HT-29 (cell line): ENCODE measurements at regions not wholly inside any gene's neighbourhood (a gene's known extent, or its start where the extent isn't known, plus 50 kb on each side); places are given as distances from the start of the nearest gene placed in this dataset.

ENCODE experiments used
- DNase-seq: peaks from one replicate; pipeline ENCODE4 v3.0.0-alpha.2; 2015; ENCODE audit warnings: low spot score
- small RNA-seq: library from RNA; depleted of rRNA; stranded (forward); fragments of <200 nt; gene quantifications from one replicate; pipeline ENCODE3, GENCODE V24; 2014

DNA sequence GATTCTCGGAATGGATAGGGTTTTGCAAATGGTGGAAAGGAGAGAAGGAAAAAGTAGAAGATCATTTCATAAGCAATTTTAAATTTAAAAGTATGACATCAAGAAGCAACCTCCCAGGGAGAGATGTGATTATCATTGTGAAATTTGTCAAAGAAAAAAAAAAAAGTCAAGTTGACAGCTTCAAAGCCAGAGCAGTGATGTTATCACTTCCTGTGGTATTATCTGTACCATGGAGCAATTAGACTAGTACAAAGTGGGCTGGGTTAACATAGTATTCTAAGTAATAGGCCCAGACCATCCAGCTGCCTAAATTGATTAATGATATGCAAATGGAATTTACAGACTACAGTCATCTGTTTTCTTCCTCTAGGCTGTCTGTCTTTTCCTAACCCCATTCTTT lies 84.0 kb upstream of the NPY start:
- no peak for DNase-seq

DNA sequence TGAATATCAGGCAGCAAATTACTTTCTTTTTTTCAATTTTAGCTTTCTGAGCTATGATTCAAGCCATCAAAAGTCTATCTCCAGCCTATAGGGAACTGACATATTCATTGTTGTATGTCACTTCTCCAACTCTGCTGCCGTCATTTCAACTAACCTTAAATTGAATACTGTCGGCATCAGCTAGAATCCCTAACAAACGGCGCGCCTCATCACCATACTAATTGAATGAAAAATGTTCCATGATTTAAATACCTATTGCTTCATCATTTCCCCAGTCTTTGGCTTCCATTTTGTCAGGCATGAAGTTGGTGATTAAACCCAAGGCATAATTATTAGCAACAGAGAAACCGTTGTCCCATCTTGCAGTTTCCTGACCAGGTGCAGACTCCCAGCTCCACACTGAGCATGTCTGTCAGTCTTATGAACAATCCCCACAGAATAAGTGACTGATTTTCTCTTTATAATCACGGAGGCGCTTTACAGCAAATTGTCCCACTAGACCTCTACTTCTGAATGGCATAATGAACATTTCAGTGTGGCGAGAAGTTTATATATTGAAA lies 83.5 kb upstream of the NPY start:
- no peak for DNase-seq

DNA sequence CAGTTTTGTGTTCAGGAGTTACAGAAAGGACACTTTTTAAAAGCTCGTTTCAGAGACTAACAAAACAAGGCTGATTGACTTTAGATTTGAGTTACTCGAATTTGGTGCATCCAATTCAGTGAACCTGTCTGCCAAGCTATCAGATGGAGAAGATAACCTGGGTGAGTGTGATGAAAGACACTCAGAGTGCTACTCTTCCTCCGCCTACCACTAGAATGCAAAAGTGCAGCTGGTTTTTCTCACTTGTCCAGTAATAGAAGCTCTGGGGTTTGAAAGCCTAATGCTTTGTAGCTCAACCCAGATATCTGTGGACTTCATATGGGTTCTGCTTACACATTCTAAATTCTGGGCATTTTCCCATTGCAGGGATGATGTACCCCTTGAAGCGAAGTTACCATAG lies 82.8 kb upstream of the NPY start:
- DNase-seq = no peak

- DNase-seq = no peak
Observed at GRCh38 chr7:24212073-24212472, 71.9 kb upstream of the NPY start.

DNA sequence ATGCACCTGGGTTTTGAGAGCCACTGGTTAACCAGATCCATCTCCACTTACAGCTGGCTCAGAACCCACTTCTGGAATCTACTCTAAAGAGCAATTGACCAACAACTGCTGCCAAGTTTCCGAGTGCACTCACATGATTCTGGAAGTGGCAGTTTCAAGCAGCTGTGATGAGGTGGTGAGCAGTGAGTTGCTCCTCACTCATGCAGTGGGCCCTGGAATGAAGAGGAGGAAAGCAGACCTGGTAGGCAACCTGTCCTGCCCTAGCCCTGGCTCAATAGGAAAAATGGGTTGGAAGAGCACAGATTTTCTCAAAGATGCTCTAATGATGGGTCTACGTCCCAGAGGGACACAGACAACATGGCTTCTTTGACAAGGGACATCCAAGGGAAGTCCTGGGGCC lies 70.7 kb upstream of the NPY start:
- DNase-seq = no peak

DNA sequence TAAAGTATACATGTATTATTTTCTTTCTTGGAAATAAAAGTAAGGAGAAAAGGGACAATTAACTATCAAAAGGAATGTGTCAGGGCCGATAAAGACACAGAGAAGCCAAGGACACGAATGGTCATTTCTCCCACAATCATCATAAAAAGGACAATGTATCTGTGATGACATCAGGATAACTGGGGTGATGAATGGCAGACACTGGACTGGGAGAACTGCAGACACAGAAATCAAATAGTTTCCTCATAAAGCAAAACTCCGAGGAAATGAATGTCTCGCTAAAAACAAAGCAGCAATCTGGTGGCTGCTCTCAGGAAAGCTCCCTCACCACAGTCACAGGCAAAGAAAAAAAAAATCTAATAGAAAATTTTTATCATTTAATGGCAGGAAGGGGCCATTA lies 69.3 kb upstream of the NPY start:
- DNase-seq = no peak

GRCh38 chr7:24216576-24217125 lies 67.3 kb upstream of the NPY start:
- no peak for DNase-seq

- DNase-seq = no peak
Observed at GRCh38 chr7:24221500-24221899, 62.5 kb upstream of the NPY start.

- no peak for DNase-seq
Observed at GRCh38 chr7:24227068-24227467, 56.9 kb upstream of the NPY start.

- DNase-seq = no peak
Observed at GRCh38 chr7:24227603-24228359, 56.2 kb upstream of the NPY start.

DNA sequence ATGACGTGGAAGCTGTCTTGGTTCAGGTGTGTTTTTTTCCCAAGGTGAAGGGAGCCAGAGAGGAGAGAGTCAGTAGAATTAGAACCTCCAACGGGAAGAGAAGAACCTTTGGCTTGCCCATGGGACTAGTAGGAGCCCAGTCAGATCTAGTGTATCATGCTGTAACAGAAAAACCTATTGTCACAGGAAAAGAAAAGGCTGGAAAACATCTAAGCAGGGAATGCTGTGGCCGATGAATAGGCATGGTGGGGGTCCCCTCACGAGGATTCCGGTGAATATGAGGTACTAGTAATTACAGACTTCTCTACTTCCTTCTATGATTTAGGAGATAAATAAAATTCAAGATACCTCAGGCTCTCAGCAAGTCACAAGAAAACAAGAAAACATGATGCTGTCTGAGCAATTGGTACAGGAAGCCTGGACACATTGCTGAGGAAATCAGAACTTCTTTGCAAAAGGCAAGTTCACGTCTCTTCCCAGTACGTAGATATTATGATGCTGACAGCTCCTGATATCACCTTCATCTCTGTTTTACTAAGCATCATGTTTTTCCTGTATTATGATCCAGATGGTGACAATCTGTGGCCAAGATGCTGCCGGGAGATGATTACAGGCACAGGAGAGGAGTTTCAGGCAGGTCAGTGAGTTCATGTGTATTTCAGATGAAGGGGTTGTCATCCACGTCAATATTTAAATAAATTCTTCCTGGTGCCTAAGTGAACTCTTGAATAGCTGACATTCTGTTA lies 54.3 kb upstream of the NPY start:
- DNase-seq = no peak

DNA sequence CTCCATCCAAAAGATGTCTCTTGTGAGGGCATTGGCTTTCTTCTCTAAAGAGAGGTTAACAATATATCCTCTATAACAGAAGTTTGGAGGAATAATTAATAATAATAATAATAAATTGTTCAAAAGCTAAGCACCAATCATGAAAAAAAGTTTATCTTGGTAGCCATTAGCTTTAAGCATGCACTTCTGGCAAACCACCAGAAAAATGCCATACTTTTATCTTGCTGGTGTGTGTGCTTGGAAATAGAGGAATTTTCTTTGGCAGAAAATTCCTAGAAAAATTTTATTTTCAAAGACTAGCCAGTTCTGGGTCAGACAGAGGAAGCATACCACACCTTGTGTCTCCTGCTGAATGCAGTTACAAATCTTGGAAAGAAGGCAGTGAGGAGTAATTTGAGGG lies 52.5 kb upstream of the NPY start:
- no peak for DNase-seq

GRCh38 chr7:24233386-24233785 lies 50.6 kb upstream of the NPY start:
- no peak for DNase-seq

Small RNA genes lying in the stretch of these regions (small RNA-seq; reads per million reads assigned to genes)
- 0.50 reads per million for gene RNA5SP228
